ENCODE measurements at regions not wholly inside any gene's neighbourhood (a gene's known extent, or its start where the extent isn't known, plus 50 kb on each side); places are given as distances from the start of the nearest gene placed in this dataset.

DNA sequence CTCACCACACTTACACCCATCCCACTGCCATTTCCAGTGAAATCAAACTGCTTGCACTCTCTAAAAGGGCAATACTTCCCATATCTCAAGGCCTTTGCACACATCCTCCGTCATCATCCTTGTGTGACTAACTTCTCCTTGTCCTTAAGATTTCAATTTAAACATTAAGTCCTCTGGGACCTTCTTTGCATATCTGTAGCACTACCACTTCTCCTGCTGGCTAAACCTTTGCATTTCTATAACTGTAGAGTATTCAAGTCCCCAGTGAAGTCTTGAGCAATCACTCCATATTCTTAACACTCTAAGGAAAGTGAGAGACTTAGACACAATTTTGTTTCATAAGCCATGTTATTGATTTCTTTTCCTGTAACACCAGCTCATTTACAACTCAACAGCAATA lies 136.8 kb upstream of the EPHA4 start:
- TF ChIP-seq, protein P1, sequence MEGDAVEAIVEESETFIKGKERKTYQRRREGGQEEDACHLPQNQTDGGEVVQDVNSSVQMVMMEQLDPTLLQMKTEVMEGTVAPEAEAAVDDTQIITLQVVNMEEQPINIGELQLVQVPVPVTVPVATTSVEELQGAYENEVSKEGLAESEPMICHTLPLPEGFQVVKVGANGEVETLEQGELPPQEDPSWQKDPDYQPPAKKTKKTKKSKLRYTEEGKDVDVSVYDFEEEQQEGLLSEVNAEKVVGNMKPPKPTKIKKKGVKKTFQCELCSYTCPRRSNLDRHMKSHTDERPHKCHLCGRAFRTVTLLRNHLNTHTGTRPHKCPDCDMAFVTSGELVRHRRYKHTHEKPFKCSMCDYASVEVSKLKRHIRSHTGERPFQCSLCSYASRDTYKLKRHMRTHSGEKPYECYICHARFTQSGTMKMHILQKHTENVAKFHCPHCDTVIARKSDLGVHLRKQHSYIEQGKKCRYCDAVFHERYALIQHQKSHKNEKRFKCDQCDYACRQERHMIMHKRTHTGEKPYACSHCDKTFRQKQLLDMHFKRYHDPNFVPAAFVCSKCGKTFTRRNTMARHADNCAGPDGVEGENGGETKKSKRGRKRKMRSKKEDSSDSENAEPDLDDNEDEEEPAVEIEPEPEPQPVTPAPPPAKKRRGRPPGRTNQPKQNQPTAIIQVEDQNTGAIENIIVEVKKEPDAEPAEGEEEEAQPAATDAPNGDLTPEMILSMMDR (IDR thresholded peaks at IDR 0.05): no peak
- TF ChIP-seq POLR2AphosphoS5 (IDR thresholded peaks at IDR 0.05; ENCODE audit: insufficient read depth in 1 of 2, low read depth in 1 of 2) (no peak), POLR2A (IDR thresholded peaks at IDR 0.05) (no peak)

Measured in vagina (tissue), 2 donors.